PC-9 (cell line): ENCODE measurements at regions not wholly inside any gene's neighbourhood (a gene's known extent, or its start where the extent isn't known, plus 50 kb on each side); places are given as distances from the start of the nearest gene placed in this dataset.
A peak's percentile ranks its signal among the peaks of the same experiment; 100 is the strongest.
"Not testable (repeated sequence)": the region's sequence is repeated elsewhere in the genome, so short reads cannot be mapped to it uniquely, and the experiment has no call there.

Experiments used
- BruUV-seq: library from RNA; stranded (reverse); fragments of 400-500 nt; replicated peaks from 2 replicates; lab custom pipeline; 2021; lab: Mats Ljungman, UMichigan
- CTCF ChIA-PET: fragments of 300-600 bp; sonication (Branson Sonifier 250); formaldehyde crosslinking; loops from one replicate; lab custom pipeline; 2022; ENCODE audit warnings: antibody characterized with exemption; lab: Charles Lee
- POLR2A ChIA-PET: fragments of 300-600 bp; sonication (Branson Sonifier 250); formaldehyde crosslinking; loops from one replicate; lab custom pipeline; 2022; ENCODE audit warnings: antibody characterized with exemption; ENCODE audit not compliant: unreplicated experiment; lab: Charles Lee
- DNase-seq, 2 experiments: peaks; one replicate each; pipeline versions ENCODE4 v3.0.0 to v3.0.0-alpha.2; 2015 to 2022; ENCODE audit warnings: mixed read lengths in 1 of 2
- H2AFZ ChIP-seq: fragments of 200-600 bp; sonication (generic); 2 replicates; pipeline ENCODE4 v1.8.1; 2017; ENCODE audit warnings: antibody characterized with exemption
- H3F3A ChIP-seq: fragments of 200-600 bp; sonication (generic); 2 replicates; pipeline ENCODE4 v1.8.1; 2017; ENCODE audit warnings: antibody characterized with exemption, mild to moderate bottlenecking, low read depth; ENCODE audit not compliant: insufficient read depth
- H3K27ac ChIP-seq: fragments of 200-600 bp; sonication (generic); 2 replicates; pipeline ENCODE4 v1.6.1; 2016; ENCODE audit warnings: mixed run types
- H3K27me3 ChIP-seq: fragments of 200-600 bp; sonication (generic); 2 replicates; pipeline ENCODE4 v1.6.1; 2016; ENCODE audit warnings: low read depth, mixed run types; ENCODE audit not compliant: insufficient read depth
- H3K36me3 ChIP-seq: fragments of 200-600 bp; sonication (generic); 2 replicates; pipeline ENCODE4 v1.6.1; 2016; ENCODE audit warnings: low read depth, mixed run types
- H3K4me1 ChIP-seq: fragments of 200-600 bp; sonication (generic); replicated peaks from 2 replicates; pipeline ENCODE4 v1.6.1; 2016; ENCODE audit warnings: mixed run types; ENCODE audit not compliant: insufficient read depth
- H3K4me2 ChIP-seq: fragments of 200-600 bp; sonication (generic); 2 replicates; pipeline ENCODE4 v1.6.1; 2017; ENCODE audit warnings: mixed run types
- H3K4me3 ChIP-seq: fragments of 200-600 bp; sonication (generic); 2 replicates; pipeline ENCODE4 v1.6.1; 2016; ENCODE audit warnings: mixed run types
- H3K79me2 ChIP-seq: fragments of 200-600 bp; sonication (generic); 2 replicates; pipeline ENCODE4 v1.6.1; 2017; ENCODE audit warnings: low read depth, mixed run types
- H3K9me2 ChIP-seq: fragments of 200-600 bp; sonication (generic); 2 replicates; pipeline ENCODE4 v1.8.1; 2017; ENCODE audit warnings: mild to moderate bottlenecking; ENCODE audit not compliant: insufficient read depth
- H3K9me3 ChIP-seq: fragments of 200-600 bp; sonication (generic); 2 replicates; pipeline ENCODE4 v1.8.1; 2016; ENCODE audit warnings: low read depth; ENCODE audit not compliant: insufficient read depth
- H4K20me1 ChIP-seq: fragments of 200-600 bp; sonication (generic); 2 replicates; pipeline ENCODE4 v1.8.1; 2017; ENCODE audit not compliant: insufficient read depth
- EZH2 ChIP-seq: fragments of 200-600 bp; sonication (generic); IDR thresholded peaks from 2 replicates; pipeline ENCODE4 v1.8.0; 2017; ENCODE audit warnings: antibody characterized with exemption, low read depth
- intact Hi-C: fragments of 100-400 bp; cut with micrococcal nuclease; formaldehyde crosslinking; loops from one replicate; pipeline ENCODE4 v1.10.0; 2022; ENCODE audit not compliant: unreplicated experiment
- TF ChIP-seq, protein P1 (sequence below): fragments of 200-600 bp; sonication (generic); conservative IDR thresholded peaks from 2 replicates; pipeline ENCODE4 v1.6.1; 2017; ENCODE audit warnings: mixed run types, antibody characterized with exemption, mild to moderate bottlenecking, moderate library complexity

DNA sequence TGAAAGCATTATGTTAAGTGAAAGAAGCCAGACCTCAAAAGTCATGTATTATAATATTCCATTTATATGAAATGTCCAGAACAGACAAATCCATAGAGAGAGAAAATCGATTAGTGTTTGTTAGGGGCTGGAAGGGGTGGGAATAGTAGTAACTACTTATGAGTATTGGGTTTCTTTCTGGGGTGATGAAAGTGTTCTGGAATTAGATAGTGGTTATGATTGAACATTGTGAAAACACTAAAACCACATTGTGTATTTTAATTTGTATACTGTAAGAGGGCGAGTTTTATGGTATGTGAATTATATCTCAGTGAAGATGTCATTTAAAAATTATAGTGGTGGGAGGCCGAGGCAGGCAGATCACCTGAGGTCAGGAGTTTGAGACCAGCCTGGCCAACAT, 52.0 kb upstream of the KIF13A start:
- CTCF ChIA-PET: no interaction called here
- BruUV-seq: no TSS peak
- peak overlapping the region; percentile 35 for H3K27ac ChIP-seq
- H3K4me2 ChIP-seq: no peak overlapping the region
- peaks cover 25% of the 10 kb centered on the region for H3K4me1 ChIP-seq
- TF ChIP-seq EZH2: no peak
- TF ChIP-seq, protein P1, sequence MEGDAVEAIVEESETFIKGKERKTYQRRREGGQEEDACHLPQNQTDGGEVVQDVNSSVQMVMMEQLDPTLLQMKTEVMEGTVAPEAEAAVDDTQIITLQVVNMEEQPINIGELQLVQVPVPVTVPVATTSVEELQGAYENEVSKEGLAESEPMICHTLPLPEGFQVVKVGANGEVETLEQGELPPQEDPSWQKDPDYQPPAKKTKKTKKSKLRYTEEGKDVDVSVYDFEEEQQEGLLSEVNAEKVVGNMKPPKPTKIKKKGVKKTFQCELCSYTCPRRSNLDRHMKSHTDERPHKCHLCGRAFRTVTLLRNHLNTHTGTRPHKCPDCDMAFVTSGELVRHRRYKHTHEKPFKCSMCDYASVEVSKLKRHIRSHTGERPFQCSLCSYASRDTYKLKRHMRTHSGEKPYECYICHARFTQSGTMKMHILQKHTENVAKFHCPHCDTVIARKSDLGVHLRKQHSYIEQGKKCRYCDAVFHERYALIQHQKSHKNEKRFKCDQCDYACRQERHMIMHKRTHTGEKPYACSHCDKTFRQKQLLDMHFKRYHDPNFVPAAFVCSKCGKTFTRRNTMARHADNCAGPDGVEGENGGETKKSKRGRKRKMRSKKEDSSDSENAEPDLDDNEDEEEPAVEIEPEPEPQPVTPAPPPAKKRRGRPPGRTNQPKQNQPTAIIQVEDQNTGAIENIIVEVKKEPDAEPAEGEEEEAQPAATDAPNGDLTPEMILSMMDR: no peak
- H4K20me1 ChIP-seq: no peaks in the 10 kb centered on the region; the same call in 1 of the 2 replicates
- H3K4me3 ChIP-seq: no peak overlapping the region
- intact Hi-C loops: no loop called here
- peaks cover 3% of the 10 kb centered on the region; the same call in 1 of the 2 replicates for H3F3A ChIP-seq
- H3K79me2 ChIP-seq: no peaks in the 10 kb centered on the region
- H3K9me2 ChIP-seq: no peaks in the 10 kb centered on the region
- no peaks in the 10 kb centered on the region for H3K27me3 ChIP-seq
- H3K36me3 ChIP-seq: no peaks in the 10 kb centered on the region
- DNase-seq: no peak
- H2AFZ ChIP-seq: 0 out of 2 replicates have a peak overlapping the region, but pooled peaks have one; percentile 28
- POLR2A ChIA-PET: no interaction called here
- H3K9me3 ChIP-seq: peaks cover 6% of the 10 kb centered on the region; the same call in 1 of the 2 replicates

- H4K20me1 ChIP-seq, POLR2A ChIA-PET, H3K4me2 ChIP-seq, CTCF ChIA-PET, BruUV-seq, H2AFZ ChIP-seq, H3K27me3 ChIP-seq, H3K9me2 ChIP-seq, H3K9me3 ChIP-seq, intact Hi-C loops, H3K27ac ChIP-seq, H3K79me2 ChIP-seq, H3K36me3 ChIP-seq, H3K4me3 ChIP-seq, DNase-seq, H3F3A ChIP-seq: not testable (repeated sequence)
- H3K4me1 ChIP-seq: peaks cover 21% of the 10 kb centered on the region
Measured at GRCh38 chr6:18038235-18038634, 50.8 kb upstream of the KIF13A start.
